GM12865 (cell line): ENCODE measurements at regions not wholly inside any gene's neighbourhood (a gene's known extent, or its start where the extent isn't known, plus 50 kb on each side); places are given as distances from the start of the nearest gene placed in this dataset.
"Not testable (repeated sequence)": the region's sequence is repeated elsewhere in the genome, so short reads cannot be mapped to it uniquely, and the experiment has no call there.

Experiments used
- DNase-seq: peaks from one replicate; pipeline ENCODE4 v3.0.0; 2010; ENCODE audit warnings: low read depth
- H3K4me3 ChIP-seq: 2 replicates; pipeline ENCODE4 v1.5.1; 2011; ENCODE audit warnings: mild to moderate bottlenecking, low read depth, low read length, control low read depth
- TF ChIP-seq, protein P1 (sequence below): IDR thresholded peaks from 2 replicates; pipeline ENCODE4 v1.5.1; 2011; ENCODE audit warnings: low read length, control low read depth, low read depth, inconsistent platforms; ENCODE audit not compliant: insufficient read depth; ENCODE audit errors: missing control alignments

- TF ChIP-seq, protein P1, sequence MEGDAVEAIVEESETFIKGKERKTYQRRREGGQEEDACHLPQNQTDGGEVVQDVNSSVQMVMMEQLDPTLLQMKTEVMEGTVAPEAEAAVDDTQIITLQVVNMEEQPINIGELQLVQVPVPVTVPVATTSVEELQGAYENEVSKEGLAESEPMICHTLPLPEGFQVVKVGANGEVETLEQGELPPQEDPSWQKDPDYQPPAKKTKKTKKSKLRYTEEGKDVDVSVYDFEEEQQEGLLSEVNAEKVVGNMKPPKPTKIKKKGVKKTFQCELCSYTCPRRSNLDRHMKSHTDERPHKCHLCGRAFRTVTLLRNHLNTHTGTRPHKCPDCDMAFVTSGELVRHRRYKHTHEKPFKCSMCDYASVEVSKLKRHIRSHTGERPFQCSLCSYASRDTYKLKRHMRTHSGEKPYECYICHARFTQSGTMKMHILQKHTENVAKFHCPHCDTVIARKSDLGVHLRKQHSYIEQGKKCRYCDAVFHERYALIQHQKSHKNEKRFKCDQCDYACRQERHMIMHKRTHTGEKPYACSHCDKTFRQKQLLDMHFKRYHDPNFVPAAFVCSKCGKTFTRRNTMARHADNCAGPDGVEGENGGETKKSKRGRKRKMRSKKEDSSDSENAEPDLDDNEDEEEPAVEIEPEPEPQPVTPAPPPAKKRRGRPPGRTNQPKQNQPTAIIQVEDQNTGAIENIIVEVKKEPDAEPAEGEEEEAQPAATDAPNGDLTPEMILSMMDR, result no peak
- DNase-seq, result no peak
- no peak overlapping the region for H3K4me3 ChIP-seq
Observed at GRCh38 chr1:182331387-182331786, 60.2 kb downstream of the GLUL start.

- H3K4me3 ChIP-seq, result no peak overlapping the region
- TF ChIP-seq, protein P1, result no peak
- DNase-seq, result no peak
Observed at GRCh38 chr1:182330303-182330702, 61.3 kb downstream of the GLUL start.

DNA sequence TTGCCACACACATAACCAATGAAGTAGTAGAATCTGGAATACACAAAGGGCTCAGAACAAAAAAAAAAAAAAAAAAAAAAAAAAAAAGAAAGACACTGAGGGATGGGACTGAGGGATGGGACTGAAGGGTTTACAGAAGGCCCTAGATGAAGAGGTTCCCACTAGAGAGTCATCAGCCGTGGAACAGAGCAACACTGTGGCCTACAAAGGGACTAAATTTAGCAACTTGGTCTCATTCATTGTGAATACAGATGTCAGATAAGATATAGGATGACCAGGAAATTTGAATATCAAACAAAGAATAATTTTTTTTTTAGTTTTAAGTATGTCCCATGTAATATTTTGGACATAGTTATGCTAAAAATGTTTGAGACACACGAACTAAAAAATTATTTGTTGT lies 62.1 kb downstream of the GLUL start:
- H3K4me3 ChIP-seq, result no peak overlapping the region
- TF ChIP-seq, protein P1, result no peak
- no peak for DNase-seq

- DNase-seq, result no peak
- H3K4me3 ChIP-seq, result no peak overlapping the region
- TF ChIP-seq, protein P1, result no peak
Observed at GRCh38 chr1:182328591-182328990, 63.0 kb downstream of the GLUL start.

DNA sequence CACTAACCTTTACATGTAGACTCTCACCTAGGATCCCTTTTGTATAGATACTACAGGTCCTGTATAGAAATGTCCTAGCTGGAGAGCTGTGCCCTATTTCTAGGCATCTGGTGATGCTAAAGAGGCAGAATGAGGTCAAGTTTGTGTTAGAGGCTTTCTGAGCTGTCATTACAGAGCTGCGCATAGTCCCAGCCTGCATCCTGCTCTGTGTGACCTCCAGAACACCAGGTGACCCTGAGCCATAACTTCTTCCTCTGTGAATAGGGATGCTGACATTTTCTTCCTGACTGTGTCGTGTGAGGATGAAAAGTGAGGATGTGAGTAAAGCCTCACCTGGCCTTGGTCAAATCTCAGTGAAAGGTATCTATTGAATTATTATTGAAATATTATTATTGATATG lies 66.3 kb downstream of the GLUL start:
- no peak overlapping the region for H3K4me3 ChIP-seq
- no peak for DNase-seq
- TF ChIP-seq, protein P1, result no peak

DNA sequence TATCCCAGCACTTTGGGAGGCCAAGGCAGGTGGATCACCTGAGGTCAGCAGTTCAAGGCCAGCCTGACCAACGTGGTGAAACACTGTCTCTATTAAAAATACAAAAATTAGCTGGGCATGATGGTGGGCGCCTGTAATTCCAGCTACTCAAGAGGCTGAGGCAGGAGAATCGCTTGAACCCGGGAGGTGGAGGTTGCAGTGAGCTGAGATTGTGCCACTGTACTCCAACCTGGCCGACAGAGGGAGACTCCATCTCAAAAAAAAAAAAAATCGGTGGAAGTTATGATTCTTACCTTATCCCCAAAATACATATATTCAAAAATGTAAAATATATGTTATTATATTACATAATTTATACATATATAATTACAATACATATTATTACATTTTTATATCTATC lies 70.1 kb downstream of the GLUL start:
- TF ChIP-seq, protein P1, result peak; percentile 5
- H3K4me3 ChIP-seq, DNase-seq: not testable (repeated sequence)

- DNase-seq, result no peak
- no peak overlapping the region for H3K4me3 ChIP-seq
- TF ChIP-seq, protein P1, result no peak
Observed at GRCh38 chr1:182317611-182318161, 73.9 kb downstream of the GLUL start.

- not testable (repeated sequence) for DNase-seq, H3K4me3 ChIP-seq
Observed at GRCh38 chr1:182316454-182316853, 75.1 kb downstream of the GLUL start.
